ENCODE measurements at regions not wholly inside any gene's neighbourhood (a gene's known extent, or its start where the extent isn't known, plus 50 kb on each side); places are given as distances from the start of the nearest gene placed in this dataset.

DNA sequence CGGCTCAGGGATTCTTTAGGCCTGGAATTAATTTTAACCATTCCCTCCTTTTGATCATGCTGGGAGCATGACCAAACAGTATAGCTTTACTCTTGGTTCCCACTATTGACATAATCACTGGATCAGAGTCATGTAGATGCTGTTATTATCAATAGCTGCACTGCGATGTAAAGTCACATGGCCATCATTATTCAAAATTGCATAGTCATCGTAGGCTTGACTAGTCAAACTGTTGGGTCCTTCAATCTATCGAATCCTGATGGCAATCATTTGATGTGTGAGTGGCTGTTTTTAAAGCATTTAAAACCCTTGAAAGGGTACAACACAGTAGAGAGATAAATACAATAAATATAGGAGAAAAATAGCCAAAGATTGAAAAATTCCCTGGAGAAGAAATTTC is 1194.1 kb downstream of the EFNA5 start:
- Mint-ChIP-seq H3K9me3 (ENCODE audit: unreplicated experiment) (no peaks in the 10 kb centered on the region), H3K27ac (ENCODE audit: low read depth, unreplicated experiment) (no peak overlapping the region), H3K4me1 (ENCODE audit: insufficient read depth, unreplicated experiment) (peaks cover 3% of the 10 kb centered on the region), H3K27me3 (ENCODE audit: insufficient read depth, unreplicated experiment) (no peaks in the 10 kb centered on the region), H3K4me3 (ENCODE audit: unreplicated experiment) (no peak overlapping the region), H3K36me3 (ENCODE audit: insufficient read depth, unreplicated experiment) (no peaks in the 10 kb centered on the region)
- intact Hi-C loops (cut with micrococcal nuclease) = no loop called here
- DNase-seq (ENCODE audit: unreplicated experiment) = no peak
- CTCF ChIA-PET = interaction anchor here (0.6 to 0.7 kb wide), 2 partner anchors 10 to 946 kb away, joined by 3 to 4 read pairs; no protein-coding TSS in a partner anchor
- POLR2A ChIA-PET = no interaction called here
- BruUV-seq (replicated peaks) = no TSS peak
- TF ChIP-seq, protein P1, sequence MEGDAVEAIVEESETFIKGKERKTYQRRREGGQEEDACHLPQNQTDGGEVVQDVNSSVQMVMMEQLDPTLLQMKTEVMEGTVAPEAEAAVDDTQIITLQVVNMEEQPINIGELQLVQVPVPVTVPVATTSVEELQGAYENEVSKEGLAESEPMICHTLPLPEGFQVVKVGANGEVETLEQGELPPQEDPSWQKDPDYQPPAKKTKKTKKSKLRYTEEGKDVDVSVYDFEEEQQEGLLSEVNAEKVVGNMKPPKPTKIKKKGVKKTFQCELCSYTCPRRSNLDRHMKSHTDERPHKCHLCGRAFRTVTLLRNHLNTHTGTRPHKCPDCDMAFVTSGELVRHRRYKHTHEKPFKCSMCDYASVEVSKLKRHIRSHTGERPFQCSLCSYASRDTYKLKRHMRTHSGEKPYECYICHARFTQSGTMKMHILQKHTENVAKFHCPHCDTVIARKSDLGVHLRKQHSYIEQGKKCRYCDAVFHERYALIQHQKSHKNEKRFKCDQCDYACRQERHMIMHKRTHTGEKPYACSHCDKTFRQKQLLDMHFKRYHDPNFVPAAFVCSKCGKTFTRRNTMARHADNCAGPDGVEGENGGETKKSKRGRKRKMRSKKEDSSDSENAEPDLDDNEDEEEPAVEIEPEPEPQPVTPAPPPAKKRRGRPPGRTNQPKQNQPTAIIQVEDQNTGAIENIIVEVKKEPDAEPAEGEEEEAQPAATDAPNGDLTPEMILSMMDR (IDR thresholded peaks at IDR 0.05; ENCODE audit: unreplicated experiment) = no peak

DNA sequence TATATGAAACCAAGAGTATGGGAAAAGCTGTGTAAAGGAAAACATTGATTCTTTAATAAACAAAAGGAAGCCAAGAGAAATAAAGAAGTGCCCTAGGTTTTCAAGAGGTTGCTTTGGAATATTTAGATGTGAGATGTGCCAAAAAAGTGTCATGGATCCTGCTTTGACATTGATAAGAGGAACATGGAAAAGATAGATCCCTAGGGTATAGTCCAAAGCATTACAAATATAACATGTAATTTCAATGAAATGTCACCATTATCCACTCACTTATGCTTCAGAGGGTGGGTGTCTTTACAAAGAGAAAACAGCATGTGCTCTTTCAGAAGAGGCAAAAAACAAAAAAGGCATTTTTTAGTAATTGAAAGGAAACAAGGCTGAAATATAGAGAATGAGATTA is 1196.7 kb downstream of the EFNA5 start:
- H3K27ac Mint-ChIP-seq (ENCODE audit: low read depth, unreplicated experiment) = no peak overlapping the region
- TF ChIP-seq, protein P1 (IDR thresholded peaks at IDR 0.05; ENCODE audit: unreplicated experiment) = no peak
- H3K36me3 Mint-ChIP-seq (ENCODE audit: insufficient read depth, unreplicated experiment) = no peaks in the 10 kb centered on the region
- H3K27me3 Mint-ChIP-seq (ENCODE audit: insufficient read depth, unreplicated experiment) = no peaks in the 10 kb centered on the region
- no peak overlapping the region for H3K4me3 Mint-ChIP-seq (ENCODE audit: unreplicated experiment)
- intact Hi-C loops (cut with micrococcal nuclease) = no loop called here
- POLR2A ChIA-PET = no interaction called here
- DNase-seq (ENCODE audit: unreplicated experiment) = no peak
- no TSS peak for BruUV-seq (replicated peaks)
- H3K4me1 Mint-ChIP-seq (ENCODE audit: insufficient read depth, unreplicated experiment) = no peaks in the 10 kb centered on the region
- CTCF ChIA-PET = no interaction called here
- H3K9me3 Mint-ChIP-seq (ENCODE audit: unreplicated experiment) = no peaks in the 10 kb centered on the region

DNA sequence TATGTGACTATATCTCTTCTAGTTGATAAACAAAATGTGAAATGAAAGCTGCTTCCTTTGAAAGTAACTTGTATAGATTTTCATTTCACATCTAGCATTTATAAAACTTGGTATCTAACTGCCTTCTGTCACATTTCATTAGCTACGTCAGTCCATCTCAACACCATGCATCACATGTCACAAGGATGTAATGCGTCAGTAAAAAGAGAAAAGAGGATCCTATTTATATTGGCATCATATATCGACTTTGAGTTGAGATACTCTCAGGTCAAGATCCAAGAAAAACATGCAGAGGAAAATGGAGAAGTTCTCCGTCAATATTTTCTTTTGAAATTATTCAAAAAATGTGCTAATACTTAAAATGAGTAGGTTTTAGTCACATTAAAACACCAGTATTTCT is 1211.2 kb downstream of the EFNA5 start:
- POLR2A ChIA-PET = no interaction called here
- no TSS peak for BruUV-seq (replicated peaks)
- CTCF ChIA-PET = interaction anchor here (0.5 kb wide), 1 partner anchor 152 kb away, joined by 5 read pairs; no protein-coding TSS in a partner anchor
- intact Hi-C loops (cut with micrococcal nuclease) = no loop called here
- DNase-seq (ENCODE audit: unreplicated experiment) = peak; percentile 1
- Mint-ChIP-seq H3K36me3 (ENCODE audit: insufficient read depth, unreplicated experiment) (no peaks in the 10 kb centered on the region), H3K4me1 (ENCODE audit: insufficient read depth, unreplicated experiment) (no peaks in the 10 kb centered on the region), H3K27me3 (ENCODE audit: insufficient read depth, unreplicated experiment) (no peaks in the 10 kb centered on the region), H3K9me3 (ENCODE audit: unreplicated experiment) (no peaks in the 10 kb centered on the region), H3K27ac (ENCODE audit: low read depth, unreplicated experiment) (no peak overlapping the region), H3K4me3 (ENCODE audit: unreplicated experiment) (no peak overlapping the region)
- TF ChIP-seq, protein P1 (IDR thresholded peaks at IDR 0.05; ENCODE audit: unreplicated experiment) = no peak

DNA sequence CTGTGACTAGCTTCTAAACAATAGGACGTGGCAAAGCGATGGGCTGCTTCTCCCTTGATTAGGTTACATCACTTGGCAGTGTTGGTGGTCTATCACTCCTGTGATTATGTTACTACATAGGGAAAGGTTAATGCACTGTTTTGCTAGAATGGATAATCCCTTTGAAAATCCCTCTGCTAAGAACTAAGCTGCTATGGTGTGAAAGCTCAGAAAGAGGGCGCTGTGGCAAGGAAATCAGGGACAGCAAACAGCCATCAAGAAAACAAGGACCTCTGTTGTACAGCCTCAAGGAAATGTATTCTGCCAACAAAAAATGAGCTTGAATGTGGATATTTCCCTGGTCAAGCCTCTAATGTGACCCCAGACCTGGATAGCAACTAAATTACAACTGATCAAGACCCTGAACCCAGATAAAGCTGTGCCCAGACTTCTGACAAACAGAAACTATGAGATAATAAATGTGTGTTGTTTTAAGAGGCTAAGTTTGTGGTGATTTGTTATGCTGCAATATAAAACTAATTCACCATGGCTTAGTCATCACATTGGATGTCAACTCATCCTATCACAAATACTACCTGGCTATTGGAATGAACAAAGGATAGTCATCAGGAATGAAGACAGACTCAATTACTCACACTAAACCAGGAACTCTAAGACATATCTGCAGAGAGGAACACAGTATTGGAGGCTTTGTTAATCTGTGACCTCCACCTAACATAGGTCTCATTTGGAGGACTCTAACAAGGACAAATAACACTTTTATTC is 1215.9 kb downstream of the EFNA5 start:
- ChIA-PET CTCF (interaction anchor here (0.5 to 2.0 kb wide), 8 partner anchors 10 to 1680 kb away, joined by 3 to 6 read pairs (median 4); no protein-coding TSS in a partner anchor), POLR2A (no interaction called here)
- Mint-ChIP-seq H3K27me3 (ENCODE audit: insufficient read depth, unreplicated experiment) (no peaks in the 10 kb centered on the region), H3K36me3 (ENCODE audit: insufficient read depth, unreplicated experiment) (no peaks in the 10 kb centered on the region), H3K9me3 (ENCODE audit: unreplicated experiment) (no peaks in the 10 kb centered on the region), H3K4me1 (ENCODE audit: insufficient read depth, unreplicated experiment) (no peaks in the 10 kb centered on the region), H3K4me3 (ENCODE audit: unreplicated experiment) (no peak overlapping the region), H3K27ac (ENCODE audit: low read depth, unreplicated experiment) (no peak overlapping the region)
- no TSS peak for BruUV-seq (replicated peaks)
- intact Hi-C loops (cut with micrococcal nuclease) = no loop called here
- TF ChIP-seq, protein P1 (IDR thresholded peaks at IDR 0.05; ENCODE audit: unreplicated experiment) = peak; percentile 4
- peak; percentile 45 for DNase-seq (ENCODE audit: unreplicated experiment)

All from MCF 10A (cell line).